HG02973 (cell line): ENCODE measurements at regions not wholly inside any gene's neighbourhood (a gene's known extent, or its start where the extent isn't known, plus 50 kb on each side); places are given as distances from the start of the nearest gene placed in this dataset.
"Not testable (repeated sequence)": the region's sequence is repeated elsewhere in the genome, so short reads cannot be mapped to it uniquely, and the experiment has no call there.

ENCODE experiments used
- ATAC-seq: cut with Tn5 transposase; IDR thresholded peaks from one replicate; pipeline ENCODE4 v1.9.1; 2021; ENCODE audit warnings: moderate library complexity; ENCODE audit not compliant: unreplicated experiment

- ATAC-seq: no peak
Measured at GRCh38 chr6:155887421-155887820, 431.8 kb upstream of the NOX3 start.

- ATAC-seq: no peak
Measured at GRCh38 chr6:155883741-155884140, 428.1 kb upstream of the NOX3 start.

- ATAC-seq: no peak
Measured at GRCh38 chr6:155883334-155883731, 427.7 kb upstream of the NOX3 start.

- ATAC-seq: peak; percentile 78
Measured at GRCh38 chr6:155882527-155883333, 427.1 kb upstream of the NOX3 start.

GRCh38 chr6:155881826-155882526 is 426.3 kb upstream of the NOX3 start:
- peak; percentile 22 for ATAC-seq

- no peak for ATAC-seq
Measured at GRCh38 chr6:155880900-155881299, 425.3 kb upstream of the NOX3 start.

GRCh38 chr6:155872961-155873360 is 417.3 kb upstream of the NOX3 start:
- no peak for ATAC-seq

- ATAC-seq: no peak
Measured at GRCh38 chr6:155867682-155868081, 412.0 kb upstream of the NOX3 start.

- not testable (repeated sequence) for ATAC-seq
Measured at GRCh38 chr6:155866676-155867390, 411.2 kb upstream of the NOX3 start.

- no peak for ATAC-seq
Measured at GRCh38 chr6:155861821-155862220, 406.2 kb upstream of the NOX3 start.

- not testable (repeated sequence) for ATAC-seq
Measured at GRCh38 chr6:155858906-155859305, 403.3 kb upstream of the NOX3 start.

- no peak for ATAC-seq
Measured at GRCh38 chr6:155854787-155855186, 399.1 kb upstream of the NOX3 start.

- ATAC-seq: no peak
Measured at GRCh38 chr6:155853011-155853410, 397.4 kb upstream of the NOX3 start.

- ATAC-seq: no peak
Measured at GRCh38 chr6:155850408-155850841, 394.8 kb upstream of the NOX3 start.

GRCh38 chr6:155847711-155848110 is 392.1 kb upstream of the NOX3 start:
- no peak for ATAC-seq

- ATAC-seq: no peak
Measured at GRCh38 chr6:155837474-155837873, 381.8 kb upstream of the NOX3 start.

GRCh38 chr6:155832596-155832995 is 377.0 kb upstream of the NOX3 start:
- ATAC-seq: no peak

GRCh38 chr6:155830531-155830930 is 374.9 kb upstream of the NOX3 start:
- ATAC-seq: no peak

GRCh38 chr6:155829646-155830045 is 374.0 kb upstream of the NOX3 start:
- ATAC-seq: no peak

GRCh38 chr6:155828989-155829388 is 373.4 kb upstream of the NOX3 start:
- ATAC-seq: no peak

GRCh38 chr6:155818698-155819097 is 363.1 kb upstream of the NOX3 start:
- ATAC-seq: no peak

- no peak for ATAC-seq
Measured at GRCh38 chr6:155813548-155813947, 357.9 kb upstream of the NOX3 start.
